ENCODE measurements at regions not wholly inside any gene's neighbourhood (a gene's known extent, or its start where the extent isn't known, plus 50 kb on each side); places are given as distances from the start of the nearest gene placed in this dataset.

GRCh38 chr4:81348778-81349094, 123.0 kb downstream of the RASGEF1B start:
- H3F3A ChIP-seq (ENCODE audit: insufficient read depth), result no peaks in the 10 kb centered on the region
- no peak overlapping the region for H3K4me3 ChIP-seq (ENCODE audit: insufficient read depth, low read length, poor library complexity, severe bottlenecking)
- no peaks in the 10 kb centered on the region for H3K9me3 ChIP-seq (ENCODE audit: insufficient read depth, low read length)
- no peaks in the 10 kb centered on the region for H4K20me1 ChIP-seq (ENCODE audit: low read depth, low read length)
- TF ChIP-seq EZH2phosphoT487 (conservative IDR thresholded peaks at IDR 0.05; ENCODE audit: low read length), result no peak
- no peak for TF ChIP-seq CTCF (IDR thresholded peaks at IDR 0.05; ENCODE audit: insufficient read depth, low read length, poor library complexity, severe bottlenecking)
- no peak overlapping the region for H3K9ac ChIP-seq (ENCODE audit: low read length)
- no peaks in the 10 kb centered on the region for H3K9me2 ChIP-seq (replicated peaks; ENCODE audit: insufficient read depth, low read length)
- H2AFZ ChIP-seq (ENCODE audit: low read depth, low read length, severe bottlenecking), result no peak overlapping the region
- H3K27ac ChIP-seq (ENCODE audit: low read depth, low read length), result no peak overlapping the region
- H3K79me2 ChIP-seq (ENCODE audit: insufficient read depth, low read length), result no peaks in the 10 kb centered on the region
- no peak overlapping the region for H3K4me2 ChIP-seq (ENCODE audit: low read depth, low read length, poor library complexity, severe bottlenecking)
- no peaks in the 10 kb centered on the region for H3K36me3 ChIP-seq (ENCODE audit: low read length)
- H3K27me3 ChIP-seq (ENCODE audit: low read length), result no peaks in the 10 kb centered on the region

- no peak overlapping the region for H3K4me2 ChIP-seq (ENCODE audit: low read depth, low read length, poor library complexity, severe bottlenecking)
- TF ChIP-seq CTCF (IDR thresholded peaks at IDR 0.05; ENCODE audit: insufficient read depth, low read length, poor library complexity, severe bottlenecking) (no peak), EZH2phosphoT487 (conservative IDR thresholded peaks at IDR 0.05; ENCODE audit: low read length) (no peak)
- H3K9me3 ChIP-seq (ENCODE audit: insufficient read depth, low read length), result no peaks in the 10 kb centered on the region
- H3K79me2 ChIP-seq (ENCODE audit: insufficient read depth, low read length), result no peaks in the 10 kb centered on the region
- no peaks in the 10 kb centered on the region for H4K20me1 ChIP-seq (ENCODE audit: low read depth, low read length)
- H3K9me2 ChIP-seq (replicated peaks; ENCODE audit: insufficient read depth, low read length), result no peaks in the 10 kb centered on the region
- no peak overlapping the region for H2AFZ ChIP-seq (ENCODE audit: low read depth, low read length, severe bottlenecking)
- no peak overlapping the region for H3K27ac ChIP-seq (ENCODE audit: low read depth, low read length)
- H3F3A ChIP-seq (ENCODE audit: insufficient read depth), result no peaks in the 10 kb centered on the region
- H3K27me3 ChIP-seq (ENCODE audit: low read length), result no peaks in the 10 kb centered on the region
- H3K9ac ChIP-seq (ENCODE audit: low read length), result no peak overlapping the region
- no peaks in the 10 kb centered on the region for H3K36me3 ChIP-seq (ENCODE audit: low read length)
- H3K4me3 ChIP-seq (ENCODE audit: insufficient read depth, low read length, poor library complexity, severe bottlenecking), result no peak overlapping the region
These were observed 123.5 kb downstream of the RASGEF1B start for GRCh38 chr4:81348086-81348777.

- H3K4me3 ChIP-seq (ENCODE audit: insufficient read depth, low read length, poor library complexity, severe bottlenecking), result no peak overlapping the region
- H3K27me3 ChIP-seq (ENCODE audit: low read length), result no peaks in the 10 kb centered on the region
- no peak overlapping the region for H3K4me2 ChIP-seq (ENCODE audit: low read depth, low read length, poor library complexity, severe bottlenecking)
- H3K9me2 ChIP-seq (replicated peaks; ENCODE audit: insufficient read depth, low read length), result no peaks in the 10 kb centered on the region
- no peaks in the 10 kb centered on the region for H4K20me1 ChIP-seq (ENCODE audit: low read depth, low read length)
- H3K79me2 ChIP-seq (ENCODE audit: insufficient read depth, low read length), result no peaks in the 10 kb centered on the region
- H3K27ac ChIP-seq (ENCODE audit: low read depth, low read length), result no peak overlapping the region
- no peaks in the 10 kb centered on the region for H3F3A ChIP-seq (ENCODE audit: insufficient read depth)
- H3K9ac ChIP-seq (ENCODE audit: low read length), result no peak overlapping the region
- TF ChIP-seq CTCF (IDR thresholded peaks at IDR 0.05; ENCODE audit: insufficient read depth, low read length, poor library complexity, severe bottlenecking) (no peak), EZH2phosphoT487 (conservative IDR thresholded peaks at IDR 0.05; ENCODE audit: low read length) (no peak)
- H3K36me3 ChIP-seq (ENCODE audit: low read length), result no peaks in the 10 kb centered on the region
- H3K9me3 ChIP-seq (ENCODE audit: insufficient read depth, low read length), result no peaks in the 10 kb centered on the region
- no peak overlapping the region for H2AFZ ChIP-seq (ENCODE audit: low read depth, low read length, severe bottlenecking)
These were observed 125.0 kb downstream of the RASGEF1B start for GRCh38 chr4:81346719-81347118.
